ENCODE measurements at regions not wholly inside any gene's neighbourhood (a gene's known extent, or its start where the extent isn't known, plus 50 kb on each side); places are given as distances from the start of the nearest gene placed in this dataset.

GRCh38 chr18:77716282-77716681 is 466.6 kb downstream of the GALR1 start:
- TF ChIP-seq CTCF (IDR thresholded peaks at IDR 0.05 in 8 of 11, conservative IDR thresholded peaks at IDR 0.05 in 3 of 11), result no peak
- no peak for TF ChIP-seq POLR2A (IDR thresholded peaks at IDR 0.05)
- no peak for TF ChIP-seq POLR2AphosphoS5 (IDR thresholded peaks at IDR 0.05)

All from spleen (tissue), 7 donors.